ENCODE measurements at regions not wholly inside any gene's neighbourhood (a gene's known extent, or its start where the extent isn't known, plus 50 kb on each side); places are given as distances from the start of the nearest gene placed in this dataset.

DNA sequence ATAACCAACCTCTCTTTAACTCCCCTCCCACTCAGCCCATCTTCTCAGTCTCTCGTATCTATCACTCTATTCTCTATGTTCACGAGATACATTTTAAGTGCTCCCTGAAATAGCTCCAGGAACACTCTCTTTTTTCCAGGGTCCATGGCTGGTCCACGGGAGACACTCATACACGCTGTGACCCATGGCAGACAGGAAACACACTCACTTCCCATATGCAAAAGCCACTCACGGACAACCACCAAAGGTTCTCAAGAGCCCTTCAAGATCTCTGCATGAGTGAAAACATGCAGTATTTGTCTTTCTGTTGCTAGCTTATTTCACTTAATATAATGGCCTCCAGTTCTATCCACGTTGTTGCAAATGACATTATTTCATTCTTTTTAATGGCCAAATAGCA lies 71.4 kb upstream of the PCSK2 start:
- Mint-ChIP-seq H3K27me3 (ENCODE audit: insufficient read depth, low read depth) (no peaks in the 10 kb centered on the region), H3K4me3 (no peak overlapping the region), H3K36me3 (no peaks in the 10 kb centered on the region), H3K9me3 (no peaks in the 10 kb centered on the region), H3K4me1 (no peaks in the 10 kb centered on the region), H3K27ac (no peak overlapping the region)
- Histone ChIP-seq H3K27me3 (no peaks in the 10 kb centered on the region), H3F3A (ENCODE audit: low read depth) (no peaks in the 10 kb centered on the region), H3K79me2 (ENCODE audit: low read depth) (no peaks in the 10 kb centered on the region), H3K36me3 (no peaks in the 10 kb centered on the region), H3K9ac (no peak overlapping the region), H3K9me3 (ENCODE audit: low read depth) (no peaks in the 10 kb centered on the region), H3K4me2 (no peak overlapping the region), H4K20me1 (ENCODE audit: low read depth) (no peaks in the 10 kb centered on the region), H3K27ac (no peak overlapping the region), H2AFZ (replicated peaks) (no peak overlapping the region), H3K4me3 (no peak overlapping the region), H3K4me1 (peaks cover 3% of the 10 kb centered on the region)
- TF ChIP-seq EZH2phosphoT487 (IDR thresholded peaks at IDR 0.05) (no peak), EZH2 (IDR thresholded peaks at IDR 0.05) (no peak)
- TF ChIP-seq, protein P1, sequence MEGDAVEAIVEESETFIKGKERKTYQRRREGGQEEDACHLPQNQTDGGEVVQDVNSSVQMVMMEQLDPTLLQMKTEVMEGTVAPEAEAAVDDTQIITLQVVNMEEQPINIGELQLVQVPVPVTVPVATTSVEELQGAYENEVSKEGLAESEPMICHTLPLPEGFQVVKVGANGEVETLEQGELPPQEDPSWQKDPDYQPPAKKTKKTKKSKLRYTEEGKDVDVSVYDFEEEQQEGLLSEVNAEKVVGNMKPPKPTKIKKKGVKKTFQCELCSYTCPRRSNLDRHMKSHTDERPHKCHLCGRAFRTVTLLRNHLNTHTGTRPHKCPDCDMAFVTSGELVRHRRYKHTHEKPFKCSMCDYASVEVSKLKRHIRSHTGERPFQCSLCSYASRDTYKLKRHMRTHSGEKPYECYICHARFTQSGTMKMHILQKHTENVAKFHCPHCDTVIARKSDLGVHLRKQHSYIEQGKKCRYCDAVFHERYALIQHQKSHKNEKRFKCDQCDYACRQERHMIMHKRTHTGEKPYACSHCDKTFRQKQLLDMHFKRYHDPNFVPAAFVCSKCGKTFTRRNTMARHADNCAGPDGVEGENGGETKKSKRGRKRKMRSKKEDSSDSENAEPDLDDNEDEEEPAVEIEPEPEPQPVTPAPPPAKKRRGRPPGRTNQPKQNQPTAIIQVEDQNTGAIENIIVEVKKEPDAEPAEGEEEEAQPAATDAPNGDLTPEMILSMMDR (IDR thresholded peaks at IDR 0.05) = no peak
- no peak for DNase-seq (ENCODE audit: low spot score)

DNA sequence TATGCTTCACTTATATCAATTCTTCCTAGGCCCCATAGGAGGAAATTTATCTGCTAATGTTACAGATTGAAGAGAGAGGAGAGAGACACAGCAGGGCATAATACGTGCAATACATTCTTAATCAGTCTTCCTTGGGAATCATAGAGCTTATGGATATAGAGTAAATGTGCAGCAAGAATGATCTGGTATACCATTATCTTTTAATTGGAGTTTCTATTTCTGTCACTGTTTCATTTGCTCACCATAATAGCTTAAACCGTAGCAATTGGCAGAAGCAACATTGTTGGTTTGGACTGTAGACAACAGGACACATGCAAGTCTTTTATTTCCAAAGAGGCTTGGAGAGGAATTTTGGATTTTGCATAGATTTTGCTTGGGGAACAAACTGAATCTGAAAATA lies 68.1 kb upstream of the PCSK2 start:
- no peaks in the 10 kb centered on the region for H3K79me2 ChIP-seq (ENCODE audit: low read depth)
- DNase-seq (ENCODE audit: low spot score) = no peak
- no peak overlapping the region for H3K4me3 Mint-ChIP-seq
- no peaks in the 10 kb centered on the region for H3K9me3 Mint-ChIP-seq
- no peaks in the 10 kb centered on the region for H3K27me3 Mint-ChIP-seq (ENCODE audit: insufficient read depth, low read depth)
- H3K36me3 Mint-ChIP-seq = no peaks in the 10 kb centered on the region
- H2AFZ ChIP-seq (replicated peaks) = no peak overlapping the region
- H3K27ac ChIP-seq = no peak overlapping the region
- no peak overlapping the region for H3K27ac Mint-ChIP-seq
- no peak overlapping the region for H3K4me2 ChIP-seq
- H3F3A ChIP-seq (ENCODE audit: low read depth) = no peaks in the 10 kb centered on the region
- no peak overlapping the region for H3K4me3 ChIP-seq
- H3K27me3 ChIP-seq = no peaks in the 10 kb centered on the region
- H3K9me3 ChIP-seq (ENCODE audit: low read depth) = no peaks in the 10 kb centered on the region
- H3K4me1 Mint-ChIP-seq = peaks cover 3% of the 10 kb centered on the region
- TF ChIP-seq, protein P1 (IDR thresholded peaks at IDR 0.05) = no peak
- TF ChIP-seq EZH2phosphoT487 (IDR thresholded peaks at IDR 0.05) (no peak), EZH2 (IDR thresholded peaks at IDR 0.05) (no peak)
- H3K36me3 ChIP-seq = no peaks in the 10 kb centered on the region
- no peaks in the 10 kb centered on the region for H3K4me1 ChIP-seq
- H3K9ac ChIP-seq = no peak overlapping the region
- no peaks in the 10 kb centered on the region for H4K20me1 ChIP-seq (ENCODE audit: low read depth)

DNA sequence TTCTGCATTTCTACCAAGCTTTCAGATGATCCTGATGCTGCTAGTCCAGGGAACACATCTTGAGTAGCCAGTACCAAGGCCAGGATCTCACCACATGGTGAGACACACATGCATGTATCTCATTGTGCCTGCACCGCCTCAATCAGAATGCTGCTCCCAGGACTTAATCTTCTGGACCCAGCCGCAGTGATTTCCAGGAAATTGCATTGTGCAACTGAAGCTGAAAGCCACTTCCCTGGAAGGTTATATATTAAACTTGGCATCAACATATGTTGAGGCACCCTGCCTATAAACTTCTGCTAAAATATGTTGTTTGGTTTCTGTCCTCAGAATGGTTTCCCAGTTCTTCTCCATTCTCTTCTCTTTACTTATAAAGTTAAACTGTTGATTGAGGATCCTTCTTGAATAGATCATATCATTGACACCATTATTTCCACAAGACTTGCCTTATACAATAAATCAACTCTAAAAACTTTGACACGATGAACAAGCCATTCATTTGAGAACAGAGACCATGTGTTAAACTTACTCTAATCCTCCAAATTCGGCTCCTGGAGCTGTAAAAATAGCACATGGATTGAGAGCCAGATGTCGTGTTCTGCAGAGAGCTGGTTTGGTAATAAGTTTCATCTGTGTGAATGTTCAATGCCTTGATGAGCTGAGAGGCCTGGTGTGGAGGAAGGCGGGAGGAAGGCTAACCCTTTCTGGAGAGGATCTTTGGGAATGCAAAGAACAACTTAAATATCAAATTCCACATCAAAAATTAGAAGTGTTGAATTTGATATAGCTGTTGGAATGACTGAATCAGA lies 65.0 kb upstream of the PCSK2 start:
- Mint-ChIP-seq H3K4me1 (peaks cover 3% of the 10 kb centered on the region), H3K27ac (no peak overlapping the region), H3K4me3 (no peak overlapping the region), H3K36me3 (no peaks in the 10 kb centered on the region), H3K9me3 (no peaks in the 10 kb centered on the region), H3K27me3 (ENCODE audit: insufficient read depth, low read depth) (no peaks in the 10 kb centered on the region)
- Histone ChIP-seq H2AFZ (replicated peaks) (no peak overlapping the region), H4K20me1 (ENCODE audit: low read depth) (no peaks in the 10 kb centered on the region), H3K4me2 (no peak overlapping the region), H3K4me3 (no peak overlapping the region), H3K9me3 (ENCODE audit: low read depth) (no peaks in the 10 kb centered on the region), H3K9ac (no peak overlapping the region), H3K4me1 (no peaks in the 10 kb centered on the region), H3F3A (ENCODE audit: low read depth) (no peaks in the 10 kb centered on the region), H3K27ac (no peak overlapping the region), H3K36me3 (no peaks in the 10 kb centered on the region), H3K27me3 (no peaks in the 10 kb centered on the region), H3K79me2 (ENCODE audit: low read depth) (no peaks in the 10 kb centered on the region)
- no peak for DNase-seq (ENCODE audit: low spot score)
- TF ChIP-seq EZH2phosphoT487 (IDR thresholded peaks at IDR 0.05) = no peak
- TF ChIP-seq EZH2 (IDR thresholded peaks at IDR 0.05) = no peak
- TF ChIP-seq, protein P1 (IDR thresholded peaks at IDR 0.05) = no peak
